ENCODE measurements at regions not wholly inside any gene's neighbourhood (a gene's known extent, or its start where the extent isn't known, plus 50 kb on each side); places are given as distances from the start of the nearest gene placed in this dataset.

GRCh38 chr7:94092980-94093379, 88.8 kb upstream of the BET1 start:
- ChIA-PET POLR2A (ENCODE audit: partially characterized antibody) (no interaction called here), CTCF (ENCODE audit: partially characterized antibody) (interaction anchor here (0.8 to 2.2 kb wide), 3 partner anchors 10 to 293 kb away, joined by 4 read pairs; no protein-coding TSS in a partner anchor)
- no peak overlapping the region for H4K8ac ChIP-seq (ENCODE audit: extremely low read depth, insufficient read depth, low read length)
- no peak overlapping the region for H2AK5ac ChIP-seq (ENCODE audit: low read depth, low read length)
- no peaks in the 10 kb centered on the region for H3K9me3 ChIP-seq (ENCODE audit: insufficient read depth in 2 of 2, low read depth in 1 of 2, low read length in 1 of 2)
- no peak overlapping the region for H2BK15ac ChIP-seq (ENCODE audit: low read length)
- peak; percentile 28 for FAIRE-seq
- H2AFZ ChIP-seq (ENCODE audit: low read length): no peak overlapping the region
- H4K5ac ChIP-seq (ENCODE audit: insufficient read length, low read depth, low read length): no peak overlapping the region
- no peak overlapping the region for H3K56ac ChIP-seq (replicated peaks; ENCODE audit: insufficient read length, low read depth, low read length)
- H3K4me1 ChIP-seq (replicated peaks in 1 of 4; ENCODE audit: control insufficient read depth in 3 of 4, insufficient read depth in 4 of 4, low read length in 3 of 4): no peaks in the 10 kb centered on the region
- H3K79me2 ChIP-seq (ENCODE audit: control insufficient read depth in 1 of 2, insufficient read depth in 2 of 2, low read length in 2 of 2): no peaks in the 10 kb centered on the region
- no peak overlapping the region for H3K4ac ChIP-seq (replicated peaks; ENCODE audit: insufficient read length, low read depth, low read length)
- H3K23ac ChIP-seq (ENCODE audit: insufficient read length): no peak overlapping the region
- no peaks in the 10 kb centered on the region for H3K27me3 ChIP-seq (replicated peaks in 1 of 4; ENCODE audit: control insufficient read depth in 3 of 4, extremely low read depth in 1 of 4, insufficient read depth in 3 of 4, low read length in 3 of 4)
- H3K36me3 ChIP-seq (ENCODE audit: control insufficient read depth in 2 of 4, insufficient read depth in 4 of 4, low read length in 3 of 4): no peaks in the 10 kb centered on the region
- H4K20me1 ChIP-seq (replicated peaks in 1 of 2; ENCODE audit: control insufficient read depth in 1 of 2, insufficient read depth in 2 of 2, low read length in 2 of 2): no peaks in the 10 kb centered on the region
- H3K23me2 ChIP-seq (ENCODE audit: low read depth, low read length): no peaks in the 10 kb centered on the region
- H3K14ac ChIP-seq (ENCODE audit: insufficient read length): no peak overlapping the region
- WGBS, 2 experiments (ENCODE audit: extremely low coverage in 1 of 2, insufficient coverage in 1 of 2, insufficient read length in 1 of 2, insufficient replicate concordance in 2 of 2, low coverage in 1 of 2, low lambda C conversion rate in 2 of 2, missing lambda C conversion rate in 1 of 2): 72% methylated on average over 1 of the region's 1 CpG; no CpG with 5 or more reads in 1 of the 2 experiments
- no peak overlapping the region for H3K4me2 ChIP-seq (ENCODE audit: insufficient read depth in 1 of 2, low read depth in 2 of 2, low read length in 2 of 2)
- no peak overlapping the region for H3K18ac ChIP-seq (ENCODE audit: extremely low read depth, low read length)
- no peak overlapping the region for H3K27ac ChIP-seq (ENCODE audit: low read depth, low read length)
- no peak overlapping the region for H2BK20ac ChIP-seq (ENCODE audit: low read length)
- no peak overlapping the region for H3K4me3 ChIP-seq (ENCODE audit: extremely low read depth in 1 of 4, insufficient read depth in 2 of 4, low read depth in 3 of 4, low read length in 4 of 4)
- H2BK120ac ChIP-seq (replicated peaks; ENCODE audit: low read depth, low read length): no peak overlapping the region
- no peaks in the 10 kb centered on the region for H3K79me1 ChIP-seq (ENCODE audit: low read depth, low read length)
- no peak overlapping the region for H3K9ac ChIP-seq (replicated peaks in 1 of 4; ENCODE audit: extremely low read depth in 1 of 4, low read depth in 3 of 4, low read length in 3 of 4)
- H4K91ac ChIP-seq (replicated peaks; ENCODE audit: insufficient read length, low read length): no peak overlapping the region
- no peak overlapping the region for H2BK5ac ChIP-seq (ENCODE audit: low read depth, low read length)
- H2BK12ac ChIP-seq (ENCODE audit: low read depth, low read length): no peak overlapping the region
- no peak for DNase-seq (ENCODE audit: low read depth in 1 of 2, low spot score in 2 of 2)
- TF ChIP-seq SP2 (IDR thresholded peaks at IDR 0.05; ENCODE audit: low read length) (no peak), FOSL1 (IDR thresholded peaks at IDR 0.05; ENCODE audit: insufficient read depth, low read depth, low read length) (no peak), KDM1A (IDR thresholded peaks at IDR 0.05; ENCODE audit: borderline replicate concordance, low read length) (no peak), TBP (IDR thresholded peaks at IDR 0.05; ENCODE audit: low read depth, low read length) (no peak), HDAC6 (IDR thresholded peaks at IDR 0.05; ENCODE audit: low read depth, low read length) (no peak), CBX8 (IDR thresholded peaks at IDR 0.05; ENCODE audit: borderline replicate concordance, low read depth, low read length) (no peak), USF2 (IDR thresholded peaks at IDR 0.05; ENCODE audit: low read length) (no peak), TAF1 (IDR thresholded peaks at IDR 0.05; ENCODE audit: low read depth, low read length) (no peak), YY1 (IDR thresholded peaks at IDR 0.05; ENCODE audit: low read depth, low read length) (no peak), RNF2 (IDR thresholded peaks at IDR 0.05; ENCODE audit: borderline replicate concordance, low read depth, low read length, missing control alignments, poor library complexity, severe bottlenecking) (no peak), MAFK (IDR thresholded peaks at IDR 0.05; ENCODE audit: low read depth, low read length) (no peak), SIX5 (IDR thresholded peaks at IDR 0.05; ENCODE audit: low read depth, low read length) (no peak), ZNF274 (IDR thresholded peaks at IDR 0.05; ENCODE audit: borderline replicate concordance, extremely low read depth, low read length) (no peak), RFX5 (IDR thresholded peaks at IDR 0.05; ENCODE audit: borderline replicate concordance, low read depth, low read length) (no peak), RBBP5 (IDR thresholded peaks at IDR 0.05; ENCODE audit: borderline replicate concordance, low read depth, low read length) (no peak)

All from H1 (cell line).